Right hindlimb (tissue), 1 donor: ENCODE measurements at regions not wholly inside any gene's neighbourhood (a gene's known extent, or its start where the extent isn't known, plus 50 kb on each side); places are given as distances from the start of the nearest gene placed in this dataset.
"Not testable (repeated sequence)": the region's sequence is repeated elsewhere in the genome, so short reads cannot be mapped to it uniquely, and the experiment has no call there.

ENCODE experiments used
- DNase-seq: peaks from one replicate; pipeline ENCODE4 v3.0.0-alpha.2; 2018

DNA sequence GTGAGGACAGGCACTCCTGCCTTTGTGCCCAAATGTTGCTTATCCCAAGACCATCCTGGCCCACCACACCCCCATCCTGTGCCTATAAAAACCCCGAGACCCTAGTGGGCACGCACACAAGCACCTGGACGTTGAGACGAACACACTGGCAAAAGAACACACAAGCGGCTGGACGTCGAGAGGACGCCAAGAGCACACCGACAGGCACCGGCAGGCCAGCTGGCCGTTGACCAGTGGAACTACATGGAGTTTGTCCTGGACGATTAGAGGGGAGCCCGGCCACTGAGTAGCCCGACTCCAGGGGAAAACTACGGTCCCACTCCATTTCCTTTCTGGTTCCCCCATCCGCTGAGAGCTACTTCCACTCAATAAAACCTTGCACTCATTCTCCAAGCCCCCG is 301.7 kb downstream of the PCDH10 start:
- DNase-seq, result no peak

DNA sequence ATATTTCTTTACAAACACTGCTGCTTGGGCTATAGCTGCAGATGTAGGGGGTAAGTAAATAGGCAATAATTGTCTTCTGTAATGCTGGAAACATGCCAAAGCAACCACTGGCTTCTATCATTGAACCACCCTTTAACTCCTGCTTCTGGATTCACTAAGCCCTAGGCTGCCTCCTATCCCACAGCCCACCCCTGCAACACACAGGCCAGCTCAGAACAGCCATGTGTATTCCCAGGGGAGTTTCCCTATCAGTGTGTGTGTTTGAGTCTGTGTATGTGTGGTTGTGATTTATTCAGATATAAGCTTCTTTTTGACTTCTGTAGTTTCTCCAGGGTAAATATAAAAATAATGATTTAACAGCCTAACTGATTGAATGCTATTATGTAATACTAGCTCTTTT is 291.3 kb downstream of the PCDH10 start:
- DNase-seq, result no peak

GRCh38 chr4:133439830-133440229 is 290.7 kb downstream of the PCDH10 start:
- no peak for DNase-seq

- DNase-seq, result no peak
Measured at GRCh38 chr4:133424605-133425004, 275.5 kb downstream of the PCDH10 start.

- no peak for DNase-seq
Measured at GRCh38 chr4:133403913-133404312, 254.8 kb downstream of the PCDH10 start.

- DNase-seq, result no peak
Measured at GRCh38 chr4:133402616-133403015, 253.5 kb downstream of the PCDH10 start.

GRCh38 chr4:133394971-133395627 is 246.0 kb downstream of the PCDH10 start:
- DNase-seq, result no peak

DNA sequence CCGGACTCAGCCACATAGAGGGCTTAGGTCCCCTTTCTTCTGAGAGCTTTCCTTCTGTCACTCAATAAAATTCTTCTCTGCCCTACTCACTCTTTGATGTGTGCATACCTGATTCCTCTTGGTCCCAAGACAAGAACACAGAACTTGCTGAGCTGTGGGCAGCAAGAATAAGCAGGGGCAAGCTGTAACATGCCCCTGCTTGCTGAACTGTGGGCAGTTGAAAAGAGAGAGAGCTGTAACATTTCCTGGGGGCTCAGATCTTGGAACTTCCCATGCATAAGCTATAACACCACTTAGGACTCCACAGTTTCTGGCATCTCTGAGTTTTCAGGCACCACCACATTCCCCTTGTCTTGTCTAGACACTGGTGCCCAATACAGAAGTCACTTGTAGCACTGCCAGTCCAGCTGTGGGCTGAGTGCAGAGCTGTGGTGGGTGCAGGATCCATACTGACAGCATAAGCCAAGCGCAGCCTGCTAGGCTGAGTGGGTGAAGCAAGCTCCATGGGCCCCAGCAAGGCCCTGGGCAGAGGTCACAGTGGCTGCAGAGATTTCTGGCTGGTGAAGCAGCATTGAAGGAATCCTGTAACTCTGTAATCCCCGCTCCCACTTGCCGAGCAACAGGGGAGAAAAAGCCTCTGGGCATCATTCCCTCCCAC is 241.2 kb downstream of the PCDH10 start:
- no peak for DNase-seq

- DNase-seq, result no peak
Measured at GRCh38 chr4:133389029-133389428, 239.9 kb downstream of the PCDH10 start.

DNA sequence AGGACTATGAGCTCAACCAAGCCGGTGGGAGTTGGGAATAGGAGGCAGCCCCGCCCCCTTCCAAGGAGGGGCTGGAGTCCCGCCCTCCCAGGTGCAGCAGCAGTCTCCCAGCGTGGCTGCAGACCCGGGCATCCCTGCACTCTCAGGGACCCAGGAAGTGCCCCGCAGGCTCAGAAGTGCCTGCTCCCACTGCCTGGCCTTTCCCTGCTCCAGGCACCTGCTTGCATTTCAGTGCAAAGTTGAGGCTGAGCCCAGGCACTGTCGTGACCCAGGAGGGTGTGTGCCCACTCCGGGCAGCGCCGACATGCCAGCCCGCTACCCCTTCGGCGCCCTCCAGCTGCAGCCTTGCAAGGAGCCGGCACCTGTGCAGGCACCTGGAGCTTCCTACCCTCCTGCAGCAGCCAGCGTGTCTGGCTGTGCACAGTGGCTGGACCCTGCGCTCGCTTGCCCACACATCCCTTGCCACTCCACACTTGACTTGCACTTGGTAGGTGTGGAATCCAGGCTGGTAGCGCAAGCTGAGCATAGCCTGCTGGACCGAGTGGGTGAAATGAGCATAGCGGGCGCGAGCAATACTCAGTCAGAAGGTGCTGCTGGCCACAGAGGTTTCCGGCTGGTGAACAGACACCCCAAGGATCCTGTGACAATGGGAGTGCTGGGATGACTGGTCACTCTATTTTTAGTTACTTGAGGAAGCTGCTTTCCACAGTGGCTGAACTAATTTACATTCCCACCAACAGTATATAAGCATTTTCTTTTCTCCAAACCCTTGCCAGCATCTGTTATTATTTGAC is 236.3 kb downstream of the PCDH10 start:
- DNase-seq, result no peak

DNA sequence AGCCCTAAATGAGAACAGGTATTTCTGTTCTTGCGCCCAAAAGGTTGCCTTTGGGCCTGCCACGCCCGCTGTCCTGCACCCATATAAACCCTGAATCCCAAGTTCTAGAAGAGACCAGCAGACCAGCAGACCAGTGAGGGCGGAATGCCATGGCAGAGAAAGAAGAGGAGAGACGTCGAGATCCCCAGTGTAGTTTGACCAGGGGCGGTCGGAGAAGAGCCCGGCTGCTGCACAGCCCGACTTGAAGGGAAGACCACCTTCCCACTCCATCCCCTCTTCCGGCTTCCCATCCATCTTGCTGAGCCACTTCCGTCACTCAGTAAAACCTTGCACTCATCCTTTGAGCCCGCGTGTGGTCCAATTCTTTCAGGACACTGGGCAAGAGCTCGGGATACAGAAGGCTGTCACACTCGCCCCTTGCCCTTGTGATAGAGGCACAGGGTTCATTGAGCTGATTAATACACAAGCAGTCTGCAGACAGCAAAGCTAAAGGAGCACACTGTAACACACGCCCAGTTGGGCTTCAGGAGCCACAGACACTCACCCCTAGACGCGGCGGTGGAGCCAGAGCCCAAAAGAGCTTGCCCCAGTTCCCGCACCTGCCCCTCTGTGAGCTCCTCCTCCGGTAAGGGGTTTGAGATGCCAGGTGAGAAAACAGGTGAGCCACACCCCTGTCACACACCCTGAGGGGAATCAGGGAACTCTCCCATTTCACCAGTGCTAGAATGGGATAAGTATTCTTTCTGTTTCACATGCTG is 230.8 kb downstream of the PCDH10 start:
- DNase-seq, result no peak

GRCh38 chr4:133377286-133377685 is 228.2 kb downstream of the PCDH10 start:
- no peak for DNase-seq

DNA sequence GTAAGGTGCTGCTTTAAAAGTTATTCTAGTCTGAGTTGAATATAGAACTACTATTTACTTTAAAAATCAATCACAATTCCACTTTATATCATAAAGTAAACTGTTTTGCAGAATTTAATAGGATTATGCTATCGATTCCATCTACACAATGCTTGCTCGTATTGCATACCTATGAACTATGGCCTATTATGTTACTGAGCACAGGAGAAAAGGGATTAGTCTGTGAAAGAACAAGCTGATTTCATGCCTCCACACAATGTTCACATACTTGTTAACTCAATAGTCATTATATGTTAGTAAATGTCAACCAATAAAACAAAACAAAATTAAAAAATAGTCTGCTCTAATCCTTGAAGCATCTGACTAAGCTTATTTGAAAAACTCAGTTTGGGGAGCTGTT is 223.6 kb downstream of the PCDH10 start:
- DNase-seq, result no peak

DNA sequence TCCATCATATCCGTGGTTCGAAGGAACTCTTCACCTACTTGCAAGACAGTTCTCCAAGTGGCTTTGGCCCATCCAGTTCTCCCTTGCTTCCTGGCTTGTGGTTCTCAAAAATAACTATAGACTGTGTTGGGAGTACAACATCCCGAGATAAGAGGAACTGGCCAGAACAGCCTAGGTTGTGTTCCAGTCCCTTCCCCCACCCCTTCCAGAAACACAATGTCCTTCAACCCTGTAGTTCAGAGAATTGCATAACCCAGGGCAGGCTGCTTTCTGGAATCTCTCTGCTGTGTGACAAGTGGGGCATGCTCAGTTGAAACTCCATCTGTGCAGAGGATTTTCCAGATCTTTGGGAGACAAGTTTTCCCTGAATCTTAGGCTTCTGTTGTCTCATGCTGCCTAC is 206.5 kb downstream of the PCDH10 start:
- DNase-seq, result no peak

GRCh38 chr4:133347409-133347808 is 198.3 kb downstream of the PCDH10 start:
- DNase-seq, result no peak

DNA sequence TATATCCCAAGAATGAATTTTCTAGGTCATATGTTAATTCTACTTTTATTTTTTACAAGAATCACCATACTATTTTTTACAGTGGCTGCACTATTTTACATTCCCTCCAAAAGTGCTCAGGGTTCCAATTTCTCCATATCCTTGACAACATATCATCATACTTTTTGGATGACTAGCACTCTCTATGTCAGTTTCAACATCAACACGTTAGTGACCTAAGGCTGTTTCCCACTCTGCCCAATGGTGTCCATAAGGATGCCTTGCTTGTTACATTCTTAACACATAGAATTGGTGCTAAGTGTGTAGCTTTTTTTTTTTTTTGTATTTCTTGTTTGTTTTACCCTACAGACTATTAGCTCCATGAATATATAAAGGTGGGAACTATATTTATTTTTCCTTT is 175.4 kb downstream of the PCDH10 start:
- DNase-seq, result no peak

GRCh38 chr4:133323670-133324069 is 174.6 kb downstream of the PCDH10 start:
- DNase-seq, result no peak

GRCh38 chr4:133320576-133321170 is 171.6 kb downstream of the PCDH10 start:
- peak; percentile 13 for DNase-seq

DNA sequence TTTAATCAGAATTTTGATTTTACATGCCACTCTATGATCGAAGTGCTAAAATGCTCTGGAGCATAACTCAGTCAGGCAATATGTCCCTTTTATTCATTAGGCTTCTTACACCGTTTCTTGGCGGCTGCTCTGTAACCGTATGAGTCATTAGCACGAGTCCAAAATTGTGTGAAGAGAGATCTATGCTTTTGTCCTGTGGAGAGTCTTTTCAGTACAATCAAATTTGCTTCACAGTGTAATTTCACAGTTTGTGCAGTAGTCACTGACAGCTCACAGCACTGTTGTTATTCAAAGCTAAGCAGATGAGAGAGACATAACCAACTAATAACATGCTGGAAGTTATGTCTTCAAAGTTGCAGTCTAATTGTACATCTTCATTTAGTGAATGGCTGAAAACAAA is 167.8 kb downstream of the PCDH10 start:
- no peak for DNase-seq

GRCh38 chr4:133314991-133315390 is 165.9 kb downstream of the PCDH10 start:
- DNase-seq, result no peak

DNA sequence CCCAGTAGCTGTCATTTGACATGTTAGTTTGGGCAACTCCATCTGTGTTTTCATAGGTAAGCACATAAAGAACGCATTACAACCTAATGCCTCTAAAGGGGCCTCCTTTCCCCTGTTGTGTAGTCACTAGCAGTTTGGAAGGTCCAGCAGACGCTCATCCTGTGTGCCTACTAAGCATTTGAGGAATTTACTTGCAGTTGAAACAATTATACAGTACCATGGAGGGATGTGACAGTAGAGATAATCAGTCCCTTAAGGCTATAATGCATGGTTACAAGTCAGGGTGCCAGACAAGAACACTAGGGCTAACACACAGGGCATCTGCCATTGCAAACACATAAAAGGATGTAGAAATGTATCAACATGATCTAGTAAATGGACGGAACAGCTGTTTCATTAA is 138.3 kb downstream of the PCDH10 start:
- no peak for DNase-seq

GRCh38 chr4:133278591-133278990 is 129.5 kb downstream of the PCDH10 start:
- no peak for DNase-seq

DNA sequence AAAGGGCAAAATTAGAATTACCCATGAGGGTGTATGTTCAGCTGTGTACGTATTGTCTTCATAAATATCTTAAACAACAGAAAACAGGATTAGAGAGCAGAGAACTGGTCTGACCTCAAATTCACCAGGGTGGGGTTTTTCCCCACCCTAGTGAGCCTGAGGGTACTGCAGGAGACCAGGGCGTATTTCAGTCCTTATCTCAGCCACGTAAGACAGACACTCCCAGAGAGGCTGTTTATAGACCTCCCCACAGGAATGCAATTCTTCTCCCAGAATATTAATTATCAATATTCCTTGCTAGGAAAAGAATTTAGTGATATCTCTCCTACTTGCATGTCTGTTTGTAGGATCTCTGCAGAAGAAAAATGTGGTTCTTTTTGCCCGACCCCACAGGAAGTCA is 128.8 kb downstream of the PCDH10 start:
- DNase-seq, result not testable (repeated sequence)
